Sigmoid colon (tissue), 3 donors: ENCODE measurements at regions not wholly inside any gene's neighbourhood (a gene's known extent, or its start where the extent isn't known, plus 50 kb on each side); places are given as distances from the start of the nearest gene placed in this dataset.

ENCODE experiments used
- POLR2A ChIP-seq, 2 donors: fragments of 450-650 bp; IDR thresholded peaks; one replicate each; pipeline ENCODE4 v1.6.1; 2016; ENCODE audit warnings: antibody characterized with exemption in 2 of 2, mild to moderate bottlenecking in 2 of 2, moderate library complexity in 2 of 2
- TF ChIP-seq, protein P1 (sequence below), 4 experiments: fragments of 450-650 bp in 3 of 4; fragments of 200-600 bp in 1 of 4; IDR thresholded peaks; one replicate each; pipeline ENCODE4 v1.5.1; 2016 to 2019; ENCODE audit warnings: antibody characterized with exemption in 4 of 4, mild to moderate bottlenecking in 3 of 4, moderate library complexity in 2 of 4

DNA sequence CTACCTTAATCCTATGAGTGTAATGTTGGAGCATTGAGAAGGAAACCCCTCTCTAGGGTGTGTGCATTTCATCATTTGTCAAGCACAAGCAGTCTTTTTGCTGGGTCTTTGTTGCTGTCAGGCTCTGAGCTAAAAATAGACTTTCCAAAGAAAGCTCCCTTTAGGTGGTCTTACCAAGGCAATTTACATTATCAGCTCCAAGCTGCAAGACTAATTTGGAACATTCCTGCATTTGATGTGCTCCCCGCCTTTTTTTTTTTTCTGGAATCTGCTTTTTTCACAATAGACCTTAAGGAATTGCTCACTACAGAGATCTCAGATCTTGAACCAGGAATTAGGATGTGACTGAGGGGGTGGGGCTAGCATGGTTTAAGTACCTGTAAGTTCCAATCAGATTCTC is 60.6 kb upstream of the STAC start:
- no peak for TF ChIP-seq POLR2A (IDR thresholded peaks at IDR 0.05)
- TF ChIP-seq, protein P1, sequence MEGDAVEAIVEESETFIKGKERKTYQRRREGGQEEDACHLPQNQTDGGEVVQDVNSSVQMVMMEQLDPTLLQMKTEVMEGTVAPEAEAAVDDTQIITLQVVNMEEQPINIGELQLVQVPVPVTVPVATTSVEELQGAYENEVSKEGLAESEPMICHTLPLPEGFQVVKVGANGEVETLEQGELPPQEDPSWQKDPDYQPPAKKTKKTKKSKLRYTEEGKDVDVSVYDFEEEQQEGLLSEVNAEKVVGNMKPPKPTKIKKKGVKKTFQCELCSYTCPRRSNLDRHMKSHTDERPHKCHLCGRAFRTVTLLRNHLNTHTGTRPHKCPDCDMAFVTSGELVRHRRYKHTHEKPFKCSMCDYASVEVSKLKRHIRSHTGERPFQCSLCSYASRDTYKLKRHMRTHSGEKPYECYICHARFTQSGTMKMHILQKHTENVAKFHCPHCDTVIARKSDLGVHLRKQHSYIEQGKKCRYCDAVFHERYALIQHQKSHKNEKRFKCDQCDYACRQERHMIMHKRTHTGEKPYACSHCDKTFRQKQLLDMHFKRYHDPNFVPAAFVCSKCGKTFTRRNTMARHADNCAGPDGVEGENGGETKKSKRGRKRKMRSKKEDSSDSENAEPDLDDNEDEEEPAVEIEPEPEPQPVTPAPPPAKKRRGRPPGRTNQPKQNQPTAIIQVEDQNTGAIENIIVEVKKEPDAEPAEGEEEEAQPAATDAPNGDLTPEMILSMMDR (IDR thresholded peaks at IDR 0.05): no peak
